OCI-LY7 (cell line): ENCODE measurements at regions not wholly inside any gene's neighbourhood (a gene's known extent, or its start where the extent isn't known, plus 50 kb on each side); places are given as distances from the start of the nearest gene placed in this dataset.

Experiments used
- BruUV-seq: library from RNA; stranded (reverse); fragments of 400-500 nt; replicated peaks from 2 replicates; lab custom pipeline; 2021; lab: Mats Ljungman, UMichigan
- CTCF ChIA-PET: fragments of 300-600 bp; sonication (Branson Sonifier 250); formaldehyde crosslinking; loops from one replicate; lab custom pipeline; 2022; ENCODE audit warnings: antibody characterized with exemption; ENCODE audit not compliant: unreplicated experiment; lab: Charles Lee
- POLR2A ChIA-PET: fragments of 300-600 bp; sonication (Branson Sonifier 250); formaldehyde crosslinking; loops from one replicate; lab custom pipeline; 2022; ENCODE audit warnings: antibody characterized with exemption; lab: Charles Lee
- DNase-seq: peaks from one replicate; pipeline ENCODE4 v3.0.0-alpha.2; 2015; ENCODE audit warnings: low spot score
- H2AFZ ChIP-seq: fragments of 200-600 bp; sonication (generic), shearing (Covaris generic); 2 replicates; pipeline ENCODE4 v1.6.1; 2014; ENCODE audit warnings: mild to moderate bottlenecking, antibody characterized with exemption, low read length, moderate library complexity
- H3K27ac ChIP-seq: fragments of 200-600 bp; sonication (generic); 2 replicates; pipeline ENCODE4 v1.5.1; 2014; ENCODE audit warnings: mixed run types, low read depth, mild to moderate bottlenecking, moderate library complexity, low read length, inconsistent platforms; ENCODE audit not compliant: poor library complexity, severe bottlenecking
- H3K36me3 ChIP-seq: fragments of 200-600 bp; sonication (generic); 2 replicates; pipeline ENCODE4 v1.6.1; 2014; ENCODE audit warnings: mild to moderate bottlenecking, antibody characterized with exemption, low read length, moderate library complexity, mixed read lengths; ENCODE audit not compliant: insufficient read depth
- H3K4me1 ChIP-seq: fragments of 200-600 bp; sonication (generic); 2 replicates; pipeline ENCODE4 v1.5.1; 2014; ENCODE audit warnings: mild to moderate bottlenecking, low read length; ENCODE audit not compliant: insufficient read depth, poor library complexity, severe bottlenecking
- H3K4me2 ChIP-seq: fragments of 200-600 bp; sonication (generic); 2 replicates; pipeline ENCODE4 v1.6.1; 2014; ENCODE audit warnings: mild to moderate bottlenecking, low read length
- H3K4me3 ChIP-seq: fragments of 200-600 bp; sonication (generic); 2 replicates; pipeline ENCODE4 v1.5.1; 2014; ENCODE audit warnings: mild to moderate bottlenecking, low read depth, low read length; ENCODE audit not compliant: poor library complexity, severe bottlenecking
- H3K79me2 ChIP-seq: fragments of 200-600 bp; sonication (generic); 2 replicates; pipeline ENCODE4 v1.6.1; 2016; ENCODE audit warnings: low read depth, mild to moderate bottlenecking, low read length, moderate library complexity, mixed read lengths; ENCODE audit not compliant: insufficient read depth
- H3K9me2 ChIP-seq: fragments of 200-600 bp; sonication (generic); 2 replicates; pipeline ENCODE4 v1.6.1; 2016; ENCODE audit warnings: mild to moderate bottlenecking, low read length, mixed read lengths; ENCODE audit not compliant: insufficient read depth
- H3K9me3 ChIP-seq: fragments of 200-600 bp; sonication (generic); 2 replicates; pipeline ENCODE4 v1.6.1; 2014; ENCODE audit warnings: mild to moderate bottlenecking, mixed run types, low read length, mixed read lengths
- H4K20me1 ChIP-seq: fragments of 200-600 bp; sonication (generic); 2 replicates; pipeline ENCODE4 v1.6.1; 2014; ENCODE audit warnings: mild to moderate bottlenecking, antibody characterized with exemption, low read length, moderate library complexity, mixed read lengths; ENCODE audit not compliant: insufficient read depth
- EZH2phosphoT487 ChIP-seq: fragments of 200-600 bp; sonication (generic); IDR thresholded peaks from 2 replicates; pipeline ENCODE4 v1.6.1; 2018; ENCODE audit warnings: low read depth, borderline replicate concordance, mild to moderate bottlenecking, mixed run types, antibody characterized with exemption, low read length, moderate library complexity, mixed read lengths
- intact Hi-C: fragments of 100-400 bp; cut with micrococcal nuclease; formaldehyde crosslinking; loops from one replicate; pipeline ENCODE4 v1.10.0; 2022; ENCODE audit not compliant: unreplicated experiment
- TF ChIP-seq, protein P1 (sequence below): fragments of 200-600 bp; sonication (generic); conservative IDR thresholded peaks from 2 replicates; pipeline ENCODE4 v1.5.1; 2014; ENCODE audit warnings: mild to moderate bottlenecking, antibody characterized with exemption, low read length, moderate library complexity, mixed read lengths

- H3K4me1 ChIP-seq: no peaks in the 10 kb centered on the region
- no peak for DNase-seq
- ChIA-PET POLR2A (no interaction called here), CTCF (no interaction called here)
- intact Hi-C loops: no loop called here
- TF ChIP-seq, protein P1, sequence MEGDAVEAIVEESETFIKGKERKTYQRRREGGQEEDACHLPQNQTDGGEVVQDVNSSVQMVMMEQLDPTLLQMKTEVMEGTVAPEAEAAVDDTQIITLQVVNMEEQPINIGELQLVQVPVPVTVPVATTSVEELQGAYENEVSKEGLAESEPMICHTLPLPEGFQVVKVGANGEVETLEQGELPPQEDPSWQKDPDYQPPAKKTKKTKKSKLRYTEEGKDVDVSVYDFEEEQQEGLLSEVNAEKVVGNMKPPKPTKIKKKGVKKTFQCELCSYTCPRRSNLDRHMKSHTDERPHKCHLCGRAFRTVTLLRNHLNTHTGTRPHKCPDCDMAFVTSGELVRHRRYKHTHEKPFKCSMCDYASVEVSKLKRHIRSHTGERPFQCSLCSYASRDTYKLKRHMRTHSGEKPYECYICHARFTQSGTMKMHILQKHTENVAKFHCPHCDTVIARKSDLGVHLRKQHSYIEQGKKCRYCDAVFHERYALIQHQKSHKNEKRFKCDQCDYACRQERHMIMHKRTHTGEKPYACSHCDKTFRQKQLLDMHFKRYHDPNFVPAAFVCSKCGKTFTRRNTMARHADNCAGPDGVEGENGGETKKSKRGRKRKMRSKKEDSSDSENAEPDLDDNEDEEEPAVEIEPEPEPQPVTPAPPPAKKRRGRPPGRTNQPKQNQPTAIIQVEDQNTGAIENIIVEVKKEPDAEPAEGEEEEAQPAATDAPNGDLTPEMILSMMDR: no peak
- TF ChIP-seq EZH2phosphoT487: no peak
- H3K27ac ChIP-seq: no peak overlapping the region
- H3K9me2 ChIP-seq: no peaks in the 10 kb centered on the region
- no peak overlapping the region for H3K4me2 ChIP-seq
- H3K4me3 ChIP-seq: no peak overlapping the region
- no TSS peak for BruUV-seq
- no peaks in the 10 kb centered on the region for H3K9me3 ChIP-seq
- no peaks in the 10 kb centered on the region for H4K20me1 ChIP-seq
- no peaks in the 10 kb centered on the region for H3K79me2 ChIP-seq
- no peaks in the 10 kb centered on the region for H3K36me3 ChIP-seq
- H2AFZ ChIP-seq: no peak overlapping the region
Observed at GRCh38 chr4:20137176-20137575, 114.5 kb upstream of the SLIT2 start.

DNA sequence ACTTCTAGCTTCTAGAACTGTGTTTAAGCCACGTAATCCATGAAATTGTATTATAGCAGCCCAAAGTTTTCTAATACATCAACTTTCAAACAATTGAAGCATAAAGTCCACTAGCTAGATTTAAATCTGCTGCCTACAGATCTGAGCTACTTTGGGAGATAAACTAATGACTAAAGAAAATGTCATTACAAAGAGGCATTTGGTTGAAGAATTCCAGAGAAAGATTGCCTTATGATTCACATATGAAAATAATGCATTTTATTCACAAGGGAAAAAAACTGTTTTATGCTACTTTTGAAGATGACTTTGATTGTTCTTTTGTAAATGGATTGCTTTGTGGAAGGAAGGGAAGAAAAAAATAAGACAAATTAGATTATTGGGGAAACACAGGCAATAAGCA, 124.1 kb upstream of the SLIT2 start:
- Histone ChIP-seq H3K4me1 (no peaks in the 10 kb centered on the region), H3K36me3 (no peaks in the 10 kb centered on the region), H2AFZ (no peak overlapping the region), H3K4me3 (no peak overlapping the region), H4K20me1 (no peaks in the 10 kb centered on the region), H3K9me3 (no peaks in the 10 kb centered on the region), H3K9me2 (no peaks in the 10 kb centered on the region), H3K27ac (no peak overlapping the region), H3K79me2 (no peaks in the 10 kb centered on the region), H3K4me2 (no peak overlapping the region)
- ChIA-PET CTCF (no interaction called here), POLR2A (no interaction called here)
- TF ChIP-seq, protein P1: no peak
- no peak for TF ChIP-seq EZH2phosphoT487
- no peak for DNase-seq
- BruUV-seq: no TSS peak
- intact Hi-C loops: no loop called here

DNA sequence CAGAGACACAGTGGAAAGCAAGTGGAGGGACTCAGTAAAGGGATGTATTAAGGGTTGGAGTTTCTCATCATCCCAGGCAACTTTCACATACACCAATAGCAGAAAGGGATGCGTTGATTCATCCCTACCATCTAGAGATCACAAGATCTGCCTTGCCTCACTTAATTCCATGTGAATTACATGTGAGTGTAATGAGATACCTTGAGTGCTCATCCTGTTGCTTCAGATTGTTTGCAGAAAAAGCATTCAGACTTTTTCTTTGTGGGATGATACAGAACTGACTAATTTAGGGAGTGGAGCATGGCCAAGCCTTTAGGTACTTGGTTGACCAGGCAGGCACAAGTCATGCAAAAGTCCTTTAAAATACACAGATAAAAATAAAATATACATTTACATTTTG, 124.8 kb upstream of the SLIT2 start:
- ChIA-PET POLR2A (no interaction called here), CTCF (no interaction called here)
- intact Hi-C loops: no loop called here
- no peaks in the 10 kb centered on the region for H3K4me1 ChIP-seq
- no peak overlapping the region for H2AFZ ChIP-seq
- H3K36me3 ChIP-seq: no peaks in the 10 kb centered on the region
- H3K4me2 ChIP-seq: no peak overlapping the region
- no peaks in the 10 kb centered on the region for H3K9me3 ChIP-seq
- BruUV-seq: no TSS peak
- H3K27ac ChIP-seq: no peak overlapping the region
- TF ChIP-seq, protein P1: no peak
- TF ChIP-seq EZH2phosphoT487: no peak
- H3K9me2 ChIP-seq: no peaks in the 10 kb centered on the region
- no peak overlapping the region for H3K4me3 ChIP-seq
- no peaks in the 10 kb centered on the region for H4K20me1 ChIP-seq
- H3K79me2 ChIP-seq: no peaks in the 10 kb centered on the region
- DNase-seq: no peak
